DMS114 treated with DMSO at 0.1 percent for 48 hours (cell line): ENCODE measurements at regions not wholly inside any gene's neighbourhood (a gene's known extent, or its start where the extent isn't known, plus 50 kb on each side); places are given as distances from the start of the nearest gene placed in this dataset.
"Not testable (repeated sequence)": the region's sequence is repeated elsewhere in the genome, so short reads cannot be mapped to it uniquely, and the experiment has no call there.

Experiments
- DNase-seq: peaks from one replicate; lab custom pipeline; 2025; ENCODE audit not compliant: unreplicated experiment; lab: John Stamatoyannopoulos, UW

DNA sequence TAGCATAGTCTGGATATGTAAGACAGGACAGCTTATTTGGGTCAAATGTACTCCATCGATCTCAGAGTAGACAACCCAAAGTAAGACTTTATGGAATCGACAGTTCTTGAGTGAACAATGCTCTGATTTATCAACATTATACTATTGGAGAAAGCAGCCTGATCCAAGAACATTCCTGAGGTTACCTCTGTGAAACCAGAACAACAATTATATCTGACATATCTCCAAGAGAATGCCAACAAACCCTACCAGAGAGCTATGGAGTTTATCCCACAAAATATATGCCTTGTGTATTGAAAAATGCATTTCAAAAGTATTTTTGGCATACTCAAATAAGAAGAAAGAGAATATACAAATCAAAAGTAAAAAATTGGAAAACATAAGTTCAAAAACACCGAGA is 1985.9 kb downstream of the EFNA5 start:
- no peak for DNase-seq

DNA sequence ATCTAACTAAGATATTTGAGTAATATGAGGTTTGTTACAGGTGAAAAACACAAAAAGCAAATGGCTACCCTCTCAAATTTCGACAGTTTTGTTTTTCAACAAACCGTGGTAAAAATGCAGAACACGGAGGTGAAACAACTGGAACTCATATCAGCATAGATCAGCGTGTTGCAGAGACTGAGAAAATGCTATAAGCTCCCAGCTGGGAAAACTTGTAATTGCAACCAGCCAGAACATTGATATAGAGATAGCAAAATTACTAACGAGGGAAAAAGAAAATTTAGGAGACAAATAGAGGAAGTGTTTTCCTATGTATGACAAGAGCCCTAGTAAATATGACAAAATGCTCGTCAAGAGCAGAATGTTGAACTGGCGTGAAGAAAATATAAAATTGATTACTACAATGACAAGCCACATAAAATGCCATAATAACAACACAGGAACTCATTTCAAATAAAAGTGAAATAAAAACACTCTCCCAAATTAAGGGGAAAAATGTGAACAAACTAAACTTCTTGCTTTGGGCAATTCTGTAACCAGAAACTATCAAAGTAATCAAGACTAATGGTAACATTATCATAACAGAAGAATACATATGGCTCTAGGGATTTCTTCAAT is 1989.8 kb downstream of the EFNA5 start:
- no peak for DNase-seq

DNA sequence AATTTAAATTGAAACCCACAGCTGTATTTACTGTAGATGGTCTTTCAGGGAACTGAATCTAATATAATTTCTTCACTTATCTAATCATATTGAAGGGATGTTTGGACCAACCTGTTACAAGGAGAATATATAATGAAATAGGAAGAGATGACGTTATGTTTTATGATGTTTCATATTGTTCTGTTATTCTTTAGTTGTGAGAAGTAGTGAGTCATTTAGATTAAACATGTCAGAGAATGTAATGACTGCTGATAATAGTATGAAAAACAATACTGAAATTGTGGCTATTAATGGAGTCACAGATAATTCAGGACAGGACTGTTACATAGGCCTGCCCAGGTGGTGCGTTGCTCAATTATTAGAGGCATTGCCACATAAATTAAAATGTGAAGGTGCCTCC is 1993.4 kb downstream of the EFNA5 start:
- no peak for DNase-seq

DNA sequence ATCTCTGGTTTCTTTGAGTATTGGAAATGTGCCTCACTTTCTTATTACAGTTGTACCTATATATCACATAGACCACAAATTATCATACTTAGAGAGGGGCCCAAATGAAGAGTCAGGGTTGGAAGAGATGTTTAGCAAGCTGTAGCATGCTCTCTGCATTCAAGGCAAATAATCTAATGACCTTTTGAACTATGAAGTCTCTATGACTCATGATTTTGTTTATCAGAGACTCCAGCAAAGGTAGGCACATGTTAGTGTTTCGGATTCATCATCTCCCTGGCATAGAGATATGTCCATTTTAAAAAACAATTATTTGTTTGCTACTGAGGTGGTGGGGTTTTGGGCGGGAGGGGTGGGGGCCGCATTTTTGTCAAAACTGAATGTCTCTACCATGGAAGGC is 2000.1 kb downstream of the EFNA5 start:
- no peak for DNase-seq

DNA sequence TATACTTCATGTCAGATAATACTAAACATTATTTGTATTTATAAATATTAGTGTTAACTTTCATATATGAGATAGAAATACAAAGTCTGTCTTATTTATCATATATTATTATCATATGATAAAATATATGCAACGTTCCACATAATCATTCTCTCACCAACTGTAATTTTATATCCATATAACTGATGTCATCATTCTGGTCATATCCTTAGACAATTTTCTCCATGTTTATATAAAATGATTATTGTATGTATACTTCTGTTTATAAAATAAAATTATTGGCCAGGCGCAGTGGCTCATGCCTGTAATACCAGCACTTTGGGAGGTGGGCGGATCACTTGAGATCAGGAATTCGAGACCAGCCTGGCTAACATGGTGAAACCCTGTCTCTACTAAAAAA is 2007.1 kb downstream of the EFNA5 start:
- DNase-seq, result no peak

DNA sequence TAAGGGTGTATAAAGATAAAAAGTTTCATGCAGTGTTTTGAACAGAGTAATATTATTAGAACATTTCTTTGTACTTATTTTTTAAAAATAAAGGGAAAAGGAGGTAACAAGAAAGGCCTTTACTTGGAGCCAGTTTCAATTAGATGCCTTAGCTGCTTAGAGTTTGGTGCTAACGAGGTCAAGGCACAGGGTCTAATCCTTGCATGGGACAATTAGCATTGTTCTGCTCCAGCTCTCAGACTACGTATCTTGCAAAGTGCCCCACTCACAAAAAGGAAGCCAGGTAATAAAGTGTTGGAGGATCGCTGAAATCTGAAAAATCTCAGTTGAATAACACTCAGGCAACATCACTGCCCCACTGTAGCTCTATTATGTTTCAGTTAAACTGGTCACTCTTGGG is 2011.3 kb downstream of the EFNA5 start:
- no peak for DNase-seq

DNA sequence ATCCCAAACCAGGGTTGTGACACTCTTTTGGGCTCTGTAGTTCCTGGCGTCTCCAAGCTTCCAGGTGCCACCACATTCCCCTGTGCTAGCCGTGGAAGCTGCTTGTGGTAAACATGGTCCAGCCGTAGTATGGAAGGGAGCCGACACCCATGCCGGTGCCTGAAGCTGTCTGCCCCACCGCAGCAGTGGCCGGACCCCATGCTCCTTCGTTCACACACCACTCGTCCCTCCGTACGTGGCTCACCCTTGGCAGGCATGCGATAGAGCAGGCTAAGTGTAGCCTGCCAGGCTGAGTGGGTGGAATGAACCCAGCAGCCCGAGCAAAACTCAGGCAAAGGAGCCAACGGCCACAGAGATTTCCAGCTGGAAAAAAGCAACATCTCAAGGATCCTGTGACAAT is 2030.4 kb downstream of the EFNA5 start:
- DNase-seq, result no peak

DNA sequence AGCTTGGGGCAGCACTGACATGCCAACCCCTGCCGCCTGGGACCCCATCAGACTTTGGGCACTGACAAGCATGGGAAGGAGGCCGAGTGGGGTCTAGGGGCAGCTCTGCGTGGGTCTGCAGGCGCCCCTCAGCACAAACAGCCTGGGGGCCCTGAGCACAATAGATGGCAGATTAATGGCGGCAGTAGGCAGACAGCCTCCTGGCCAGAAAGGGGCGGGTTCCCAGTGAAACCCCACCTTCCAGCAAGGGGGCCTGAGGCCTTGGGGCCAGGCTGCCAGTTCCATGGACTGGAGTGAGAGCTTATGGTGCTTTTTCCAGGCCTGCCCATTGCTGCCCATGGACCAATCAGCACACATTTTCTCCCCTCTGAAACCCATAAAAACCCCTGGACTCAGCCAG is 2031.2 kb downstream of the EFNA5 start:
- DNase-seq, result no peak

DNA sequence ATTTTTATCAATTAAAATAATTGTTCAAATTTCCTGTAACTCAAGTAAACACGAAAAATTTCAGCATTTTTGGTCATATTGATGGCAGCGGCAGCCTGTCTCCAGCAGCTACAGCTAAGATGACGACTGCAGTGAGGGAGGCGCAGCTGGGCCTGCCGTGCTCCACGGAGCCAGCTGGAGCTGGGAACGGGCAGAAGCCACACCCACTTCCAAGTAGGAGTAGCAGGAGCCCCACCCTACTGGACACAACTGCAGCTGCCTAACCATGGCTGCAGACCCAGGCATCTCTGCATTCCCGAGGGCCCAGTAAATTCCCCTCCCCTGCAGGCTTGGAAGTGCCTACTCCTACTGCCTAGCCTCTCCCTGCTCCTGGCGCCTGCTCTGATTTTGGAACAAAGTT is 2031.7 kb downstream of the EFNA5 start:
- DNase-seq, result no peak

DNA sequence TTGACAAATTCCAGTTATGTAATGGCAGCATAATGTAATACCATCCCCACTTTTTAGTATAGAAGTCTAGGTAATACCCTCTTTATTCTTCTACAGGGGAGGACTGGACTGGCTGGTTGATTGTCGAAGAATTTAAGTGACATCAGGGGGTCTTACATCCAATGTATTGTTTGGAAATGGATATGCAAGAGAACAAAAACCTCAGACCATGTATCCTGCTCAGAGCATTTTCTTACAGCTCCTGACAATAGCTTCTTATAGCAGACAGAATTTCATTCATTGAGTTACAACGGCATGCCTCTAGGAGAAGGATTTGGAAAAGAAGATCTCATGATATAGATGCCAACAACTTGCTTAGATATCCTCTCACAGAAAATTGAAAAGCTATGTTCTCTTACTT is 2032.3 kb downstream of the EFNA5 start:
- no peak for DNase-seq

DNA sequence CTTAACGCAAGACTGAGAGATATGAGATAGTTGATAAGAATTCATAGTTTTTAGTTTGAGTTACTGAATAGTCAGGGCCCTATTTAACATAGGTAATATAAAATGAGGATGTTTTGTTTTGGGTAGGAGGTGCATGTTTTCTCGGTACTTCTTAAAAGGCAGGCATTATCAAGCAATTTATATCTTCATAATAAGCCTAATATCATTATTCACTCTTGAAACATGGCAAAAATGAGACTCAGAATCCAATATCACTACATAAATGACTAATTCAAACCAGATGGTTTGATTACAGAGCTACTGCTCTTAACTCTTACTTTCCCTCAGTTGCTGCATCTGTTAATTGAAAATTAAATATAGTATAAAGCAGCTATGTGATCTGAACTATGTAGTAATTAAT is 2038.7 kb downstream of the EFNA5 start:
- DNase-seq, result no peak

DNA sequence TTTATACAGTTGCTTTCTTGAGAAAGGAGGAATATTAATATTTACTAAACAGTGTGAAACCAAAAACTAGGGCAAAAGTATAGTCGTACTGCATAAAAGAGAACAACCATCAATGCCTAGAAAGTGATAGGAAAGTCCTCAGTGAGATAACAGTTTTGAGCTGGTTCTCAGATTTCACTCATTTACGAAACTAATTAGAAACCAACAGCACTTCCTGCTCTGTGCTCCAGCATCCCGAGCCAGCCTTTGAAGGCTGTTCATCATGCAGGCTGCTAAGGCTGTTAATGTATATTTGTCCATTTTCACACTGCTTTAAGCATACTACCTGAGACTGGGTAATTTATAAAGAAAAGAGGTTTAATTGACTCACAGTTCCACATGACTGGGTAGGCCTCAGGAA is 2039.9 kb downstream of the EFNA5 start:
- no peak for DNase-seq

DNA sequence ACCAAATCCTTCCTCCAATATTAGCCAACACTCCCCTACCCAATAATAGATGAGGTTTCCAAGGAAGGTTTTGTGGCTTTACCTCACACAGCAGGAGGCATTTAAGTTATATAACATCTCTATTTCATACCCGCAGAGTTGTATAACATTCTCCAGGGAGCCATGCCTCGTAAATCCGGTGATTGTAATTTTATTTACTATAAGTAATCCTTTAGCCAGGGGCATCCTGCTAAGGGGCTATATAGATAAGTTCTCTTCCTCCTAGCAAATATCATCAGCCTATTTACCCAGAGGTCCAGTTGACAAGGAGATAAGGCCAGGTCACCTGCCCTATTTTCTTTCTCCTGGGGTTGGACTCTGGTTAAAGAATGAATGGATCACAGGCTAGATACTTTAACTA is 2051.0 kb downstream of the EFNA5 start:
- no peak for DNase-seq

DNA sequence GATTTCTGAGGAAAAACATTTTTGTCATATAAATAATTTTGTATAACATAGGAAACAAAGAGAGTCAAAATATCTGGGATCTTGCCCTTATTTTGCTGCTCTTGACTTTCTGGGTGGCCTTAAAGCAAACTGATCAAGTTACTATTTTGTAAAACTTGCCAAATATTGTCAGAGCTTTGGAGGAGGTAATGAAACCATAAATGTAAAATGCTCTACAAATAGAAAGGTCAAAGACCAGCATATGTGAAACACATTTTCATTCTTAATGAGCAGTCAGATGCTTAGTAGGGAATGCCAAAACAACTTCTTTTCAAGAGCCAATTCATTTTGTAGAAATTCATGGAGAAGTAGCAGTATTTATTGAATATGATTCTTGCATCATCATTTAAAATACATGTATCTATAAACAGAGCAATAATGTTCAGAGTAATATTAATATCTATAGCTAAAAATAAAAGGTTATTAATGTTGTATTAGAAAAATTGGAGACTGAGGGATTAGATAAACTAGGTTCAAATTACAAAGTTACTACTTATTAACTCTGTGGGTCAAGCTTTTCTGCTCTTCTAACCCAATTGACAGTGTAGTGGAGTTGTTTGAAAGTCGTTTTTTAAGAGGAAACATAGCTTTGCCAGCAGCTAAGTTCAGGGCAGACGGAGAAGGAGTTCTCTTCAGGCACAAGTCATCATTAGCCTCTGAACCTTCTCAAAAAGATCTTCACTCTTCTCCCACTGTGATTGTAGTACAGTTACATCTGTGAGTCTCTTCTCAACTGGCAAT is 2053.1 kb downstream of the EFNA5 start:
- DNase-seq, result no peak

DNA sequence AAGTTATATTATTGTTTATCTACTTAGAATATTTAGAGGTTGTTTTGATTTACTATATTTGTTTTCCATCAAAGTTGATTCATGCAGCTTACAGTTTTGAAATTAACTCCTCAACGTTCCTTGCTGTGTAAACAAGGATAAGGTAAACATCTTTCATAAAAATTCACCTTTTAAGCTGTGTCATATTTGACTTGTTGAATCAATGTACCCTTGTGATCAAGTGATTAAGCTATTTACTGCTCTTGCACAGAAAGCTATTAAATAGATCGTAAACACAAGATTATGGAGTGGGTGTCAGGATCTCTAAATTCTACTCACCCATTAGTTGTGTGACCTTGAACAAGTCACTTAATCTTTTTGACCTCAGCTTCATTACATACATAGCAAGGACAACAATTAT is 2054.0 kb upstream of the NUDT12 start:
- no peak for DNase-seq

DNA sequence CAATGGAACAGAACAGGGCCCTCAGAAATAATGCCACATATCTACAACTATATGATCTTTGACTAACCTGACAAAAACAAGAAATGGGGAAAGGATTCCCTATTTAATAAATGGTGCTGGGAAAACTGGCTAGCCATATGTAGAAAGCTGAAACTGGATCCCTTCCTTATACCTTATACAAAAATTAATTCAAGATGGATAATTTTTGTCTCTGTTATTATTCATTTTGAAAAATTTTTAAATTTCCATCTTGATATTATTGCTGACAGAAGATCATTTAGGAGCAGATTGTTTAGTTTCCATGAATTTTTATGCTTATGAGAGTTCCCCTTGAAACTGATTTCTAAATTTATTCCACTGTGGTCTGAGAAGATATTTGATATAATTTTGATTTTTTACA is 2039.8 kb upstream of the NUDT12 start:
- DNase-seq, result not testable (repeated sequence)

DNA sequence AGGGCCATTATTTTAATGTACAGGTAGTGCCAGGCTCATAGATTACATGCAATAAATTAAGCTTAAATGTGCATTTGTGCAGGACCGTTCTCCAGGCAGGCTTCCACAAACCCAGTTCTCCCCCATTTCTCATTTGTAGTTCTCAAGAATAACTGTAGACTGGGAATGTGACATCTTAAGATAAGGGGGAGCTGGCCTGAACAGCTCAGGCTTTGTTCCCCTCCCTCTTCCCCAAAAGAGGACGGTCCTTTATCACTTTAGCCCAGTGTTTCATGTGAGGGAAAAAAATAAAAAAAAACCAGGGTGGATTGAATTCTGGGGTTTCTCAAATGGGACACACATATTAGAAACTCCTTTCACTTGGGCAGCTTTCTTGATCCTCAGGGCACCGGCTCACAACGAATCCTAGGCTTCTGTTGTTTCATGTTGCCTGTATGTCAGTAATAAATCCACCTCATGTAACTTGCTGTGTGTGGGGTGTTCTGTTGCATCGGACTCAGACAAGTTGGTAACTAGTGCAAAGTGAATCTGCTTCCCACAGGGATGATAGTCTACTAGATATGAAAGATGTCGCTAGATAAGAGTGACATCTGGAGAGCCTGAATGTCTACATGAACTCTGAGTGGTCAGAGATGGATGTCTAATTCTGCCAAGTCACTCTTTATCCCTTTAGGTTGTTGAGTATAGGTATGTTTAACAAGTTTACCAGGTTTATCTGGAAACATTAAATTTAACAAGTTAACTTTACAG is 2030.6 kb upstream of the NUDT12 start:
- DNase-seq, result no peak

DNA sequence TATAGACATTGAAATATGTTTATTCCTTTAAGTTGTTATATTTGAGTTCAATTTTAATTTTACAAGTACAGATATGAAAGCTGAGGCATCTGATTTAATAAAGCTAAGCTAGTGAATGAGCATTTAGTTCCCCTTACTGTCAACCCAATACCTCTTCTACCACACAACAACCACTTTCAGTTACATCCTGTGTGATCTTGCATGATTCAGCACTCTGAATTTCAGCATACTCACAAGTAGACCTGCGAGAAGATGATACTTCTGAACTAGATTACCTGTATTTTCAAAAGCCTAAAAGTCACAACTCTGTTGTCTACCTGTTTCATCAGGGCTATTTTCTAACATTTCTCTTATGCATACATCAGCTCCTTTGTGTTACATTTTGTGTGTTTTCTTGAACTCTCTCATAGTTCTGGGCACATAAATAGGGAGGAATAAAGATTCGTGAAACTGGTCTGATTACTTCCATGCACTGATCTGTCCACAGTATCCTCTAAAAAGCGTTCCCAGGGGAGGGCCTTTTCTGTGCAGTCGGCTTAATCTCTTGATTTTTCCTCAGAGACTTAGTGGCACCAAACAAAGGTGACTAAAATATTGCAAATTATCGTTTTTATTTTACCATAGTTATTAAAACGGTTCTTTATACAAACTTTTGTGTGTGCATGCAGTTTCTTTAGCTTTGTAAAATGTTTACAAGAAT is 2025.5 kb upstream of the NUDT12 start:
- no peak for DNase-seq

DNA sequence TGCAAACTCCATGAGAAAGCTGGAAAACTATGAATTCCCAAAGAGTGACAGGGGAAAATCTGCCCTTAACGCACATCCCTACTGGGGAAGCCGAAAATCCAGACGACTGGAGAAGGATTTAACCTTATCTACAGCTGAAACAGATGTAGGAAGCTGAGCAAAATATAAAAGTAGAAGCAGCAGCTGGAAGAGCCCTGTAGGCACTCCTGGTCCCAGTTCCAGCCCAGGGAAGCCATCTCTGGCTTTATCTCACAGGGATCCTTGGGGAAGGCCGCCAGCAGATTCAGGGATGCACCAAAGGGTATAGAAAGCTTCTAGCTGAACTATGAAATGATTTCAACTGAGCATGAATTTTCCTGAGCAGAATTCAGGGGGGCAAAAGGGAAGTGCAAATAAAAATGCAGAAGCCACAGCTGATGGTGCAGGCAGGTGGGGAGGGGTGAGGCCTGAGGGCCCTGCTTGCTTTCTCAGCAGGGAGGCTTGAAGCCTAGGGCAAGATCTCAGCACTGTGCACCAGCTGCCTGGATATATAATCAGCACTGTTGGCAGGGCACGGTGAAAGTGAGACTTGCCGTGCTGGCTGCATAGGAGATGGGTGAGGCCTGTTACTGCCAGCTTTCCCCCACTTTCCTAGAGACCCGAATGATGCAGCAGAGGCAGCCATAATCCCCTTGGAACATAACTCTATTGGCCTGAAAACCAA is 2019.5 kb upstream of the NUDT12 start:
- no peak for DNase-seq

DNA sequence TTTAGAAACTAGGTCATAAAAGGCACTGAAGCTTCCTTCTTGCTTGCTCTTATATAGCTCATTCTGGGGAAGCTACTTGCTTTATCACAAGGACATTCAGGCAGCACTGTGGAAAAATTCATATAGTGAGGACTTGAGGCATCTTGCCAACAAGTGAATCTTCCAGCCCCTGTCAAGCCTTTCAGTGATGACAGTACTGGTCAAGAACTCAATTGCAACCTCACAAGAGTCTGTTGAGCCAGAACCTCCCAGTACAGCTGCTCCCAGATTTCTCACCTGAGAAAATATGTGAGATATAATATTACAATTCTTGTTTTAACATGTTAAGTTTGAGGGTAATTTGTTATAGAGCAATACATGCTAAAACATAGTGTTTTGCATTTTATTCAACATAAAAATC is 2011.0 kb upstream of the NUDT12 start:
- no peak for DNase-seq

DNA sequence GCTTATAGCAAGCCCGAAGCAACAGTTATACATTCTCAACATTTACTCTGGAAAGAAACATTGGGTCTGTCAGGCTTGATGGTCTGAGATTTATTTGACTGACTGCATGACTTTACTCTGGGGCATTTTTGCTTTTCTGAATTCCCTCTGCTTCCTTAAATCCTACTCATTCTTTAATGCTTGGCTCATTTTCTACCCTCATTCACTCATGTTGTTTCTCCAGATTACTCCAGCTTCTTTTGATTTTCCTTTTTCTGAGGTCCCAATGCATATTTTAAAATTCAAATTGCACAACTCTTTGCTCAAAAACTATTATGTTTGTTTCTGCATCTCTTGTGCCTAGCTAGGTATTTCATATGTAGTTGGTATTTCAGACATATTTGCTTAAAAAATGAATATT is 2002.9 kb upstream of the NUDT12 start:
- DNase-seq, result no peak
